ENCODE measurements at regions not wholly inside any gene's neighbourhood (a gene's known extent, or its start where the extent isn't known, plus 50 kb on each side); places are given as distances from the start of the nearest gene placed in this dataset.

DNA sequence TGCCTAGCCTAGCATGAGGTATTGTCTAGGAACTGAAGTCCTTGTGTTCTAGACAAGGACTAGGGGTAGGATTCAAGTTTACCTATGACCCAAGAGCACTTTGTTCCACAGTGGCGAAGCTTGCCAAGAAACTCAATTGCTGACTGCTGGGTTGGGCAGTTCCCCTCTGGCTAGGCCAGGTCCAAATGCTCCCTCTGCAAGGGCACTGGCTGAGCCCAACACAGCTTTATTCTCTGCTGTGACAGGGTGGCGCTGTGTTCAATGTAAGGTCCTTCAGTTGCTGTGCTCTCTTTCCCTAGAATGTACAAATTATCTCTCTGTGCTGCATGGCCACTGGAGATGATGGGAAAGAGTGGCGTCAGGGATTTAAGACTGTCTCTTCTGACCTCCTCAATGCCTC, 950.8 kb downstream of the HACE1 start:
- no peaks in the 10 kb centered on the region for H3K27me3 ChIP-seq (ENCODE audit: control insufficient read depth, insufficient read depth, low read length, poor library complexity, severe bottlenecking)
- Mint-ChIP-seq H3K36me3 (ENCODE audit: low read depth) (peaks cover 2% of the 10 kb centered on the region), H3K4me1 (peaks cover 6% of the 10 kb centered on the region), H3K4me3 (no peak overlapping the region), H3K9me3 (peaks cover 14% of the 10 kb centered on the region), H3K27me3 (ENCODE audit: insufficient read depth) (peaks cover 6% of the 10 kb centered on the region), H3K27ac (no peak overlapping the region)
- no peak overlapping the region for H3K9ac ChIP-seq (ENCODE audit: extremely low read depth, low read length, poor library complexity, severe bottlenecking)
- H3K4me1 ChIP-seq (ENCODE audit: control insufficient read depth, insufficient read depth, low read length) = peaks cover 6% of the 10 kb centered on the region
- H3K36me3 ChIP-seq (ENCODE audit: control insufficient read depth, insufficient read depth, low read length) = no peaks in the 10 kb centered on the region
- H3K9me3 ChIP-seq (ENCODE audit: control insufficient read depth, low read length) = peaks cover 15% of the 10 kb centered on the region
- peak; percentile 53 for DNase-seq
- WGBS, 2 experiments (ENCODE audit: insufficient coverage in 1 of 2, insufficient read length in 1 of 2) = 93 to 100% methylated on average over 2 to 3 of the region's 3 CpGs
- no peak overlapping the region for H3K27ac ChIP-seq (ENCODE audit: low read depth, low read length)
- TF ChIP-seq CTCF (conservative IDR thresholded peaks at IDR 0.05) = no peak
- H3K4me3 ChIP-seq (ENCODE audit: low read length) = no peak overlapping the region

DNA sequence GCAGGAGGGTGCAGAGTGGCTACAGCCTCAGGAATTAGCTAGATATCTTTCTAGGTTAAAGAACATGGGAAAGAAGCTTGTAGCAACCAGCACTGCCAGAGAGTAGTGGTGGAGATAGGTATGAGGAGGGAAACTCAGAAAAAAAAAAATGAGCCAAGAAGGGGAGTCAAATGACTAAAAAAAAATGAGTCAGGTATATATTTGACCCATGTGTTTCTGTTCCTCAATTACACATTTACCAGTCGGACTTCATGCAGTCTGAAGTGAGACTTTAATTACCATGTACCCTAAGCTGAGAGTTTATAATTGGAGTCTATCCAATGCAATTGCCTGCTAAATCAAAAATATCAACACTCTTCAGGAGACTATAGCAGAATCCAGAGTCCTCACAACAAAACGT, 964.6 kb downstream of the HACE1 start:
- H3K4me3 Mint-ChIP-seq = no peak overlapping the region
- H3K9ac ChIP-seq (ENCODE audit: extremely low read depth, low read length, poor library complexity, severe bottlenecking) = no peak overlapping the region
- WGBS, 2 experiments (ENCODE audit: insufficient coverage in 1 of 2, insufficient read length in 1 of 2) = 89% methylated on average over 2 of the region's 2 CpGs; no CpG with 5 or more reads in 1 of the 2 experiments
- H3K27me3 ChIP-seq (ENCODE audit: control insufficient read depth, insufficient read depth, low read length, poor library complexity, severe bottlenecking) = no peaks in the 10 kb centered on the region
- no peaks in the 10 kb centered on the region for H3K4me1 ChIP-seq (ENCODE audit: control insufficient read depth, insufficient read depth, low read length)
- no peak overlapping the region for H3K4me3 ChIP-seq (ENCODE audit: low read length)
- H3K4me1 Mint-ChIP-seq = no peaks in the 10 kb centered on the region
- H3K36me3 Mint-ChIP-seq (ENCODE audit: low read depth) = no peaks in the 10 kb centered on the region
- H3K27ac Mint-ChIP-seq = no peak overlapping the region
- DNase-seq = no peak
- no peaks in the 10 kb centered on the region for H3K27me3 Mint-ChIP-seq (ENCODE audit: insufficient read depth)
- no peaks in the 10 kb centered on the region for H3K36me3 ChIP-seq (ENCODE audit: control insufficient read depth, insufficient read depth, low read length)
- TF ChIP-seq CTCF (conservative IDR thresholded peaks at IDR 0.05) = no peak
- H3K9me3 Mint-ChIP-seq = peaks cover 2% of the 10 kb centered on the region
- no peaks in the 10 kb centered on the region for H3K9me3 ChIP-seq (ENCODE audit: control insufficient read depth, low read length)
- no peak overlapping the region for H3K27ac ChIP-seq (ENCODE audit: low read depth, low read length)

- H3K27ac ChIP-seq (ENCODE audit: low read depth, low read length) = no peak overlapping the region
- TF ChIP-seq CTCF (conservative IDR thresholded peaks at IDR 0.05) = no peak
Observed at GRCh38 chr6:103893141-103893581, 966.6 kb downstream of the HACE1 start.

More at GRCh38 chr6:103893141-103893581, 966.6 kb downstream of the HACE1 start:
- Histone ChIP-seq H3K4me1 (ENCODE audit: control insufficient read depth, insufficient read depth, low read length) (no peaks in the 10 kb centered on the region), H3K27me3 (ENCODE audit: control insufficient read depth, insufficient read depth, low read length, poor library complexity, severe bottlenecking) (no peaks in the 10 kb centered on the region), H3K9me3 (ENCODE audit: control insufficient read depth, low read length) (no peaks in the 10 kb centered on the region), H3K36me3 (ENCODE audit: control insufficient read depth, insufficient read depth, low read length) (no peaks in the 10 kb centered on the region), H3K4me3 (ENCODE audit: low read length) (no peak overlapping the region), H3K9ac (ENCODE audit: extremely low read depth, low read length, poor library complexity, severe bottlenecking) (no peak overlapping the region)
- Mint-ChIP-seq H3K36me3 (ENCODE audit: low read depth) (no peaks in the 10 kb centered on the region), H3K4me3 (no peak overlapping the region), H3K9me3 (peaks cover 2% of the 10 kb centered on the region), H3K27ac (no peak overlapping the region), H3K4me1 (no peaks in the 10 kb centered on the region), H3K27me3 (ENCODE audit: insufficient read depth) (no peaks in the 10 kb centered on the region)
- no peak for DNase-seq
- 93 to 94% methylated on average over 2 of the region's 2 CpGs for WGBS, 2 experiments (ENCODE audit: insufficient coverage in 1 of 2, insufficient read length in 1 of 2)
